Uterus (tissue), 3 donors: ENCODE measurements at regions not wholly inside any gene's neighbourhood (a gene's known extent, or its start where the extent isn't known, plus 50 kb on each side); places are given as distances from the start of the nearest gene placed in this dataset.

Experiments used
- DNase-seq, 2 donors: peaks; one replicate each; pipeline ENCODE4 v3.0.0-alpha.2; 2019 to 2020
- H3K27ac ChIP-seq, 2 donors: fragments of 200-600 bp; sonication (generic); 1 replicate in 1 of 2; 2 replicates in 1 of 2; pipeline ENCODE4 v1.5.1; 2016 to 2018
- H3K27me3 ChIP-seq, 2 donors: fragments of 200-600 bp; sonication (generic); one replicate each; pipeline ENCODE4 v1.5.1; 2018 to 2019; ENCODE audit warnings: control low read depth in 1 of 2
- H3K36me3 ChIP-seq, 2 donors: fragments of 200-600 bp; sonication (generic); one replicate each; pipeline ENCODE4 v1.5.1; 2019; ENCODE audit warnings: control low read depth in 1 of 2
- H3K4me1 ChIP-seq, 2 donors: fragments of 200-600 bp; sonication (generic); one replicate each; pipeline ENCODE4 v1.5.1; 2018 to 2019; ENCODE audit warnings: control low read depth in 1 of 2
- H3K4me3 ChIP-seq, 2 donors: fragments of 200-600 bp; sonication (generic); 1 replicate in 1 of 2; 2 replicates in 1 of 2; pipeline ENCODE4 v1.5.1; 2018 to 2019; ENCODE audit warnings: mild to moderate bottlenecking in 1 of 2
- H3K9me3 ChIP-seq, 2 donors: fragments of 200-600 bp; sonication (generic); one replicate each; pipeline ENCODE4 v1.5.1; 2019; ENCODE audit warnings: control low read depth in 1 of 2
- POLR2A ChIP-seq, 2 donors: fragments of 450-650 bp; IDR thresholded peaks; one replicate each; pipeline ENCODE4 v1.6.1; 2016; ENCODE audit warnings: antibody characterized with exemption in 2 of 2, mild to moderate bottlenecking in 1 of 2, moderate library complexity in 1 of 2
- intact Hi-C: fragments of 100-400 bp; cut with DNase I; formaldehyde crosslinking; loops from one replicate; pipeline ENCODE4 v1.15.1; 2023; ENCODE audit warnings: low total_unique reads
- TF ChIP-seq, protein P1 (sequence below), 4 experiments: fragments of 200-600 bp in 2 of 4; fragments of 450-650 bp in 2 of 4; sonication (generic) in 2 of 4; IDR thresholded peaks; one replicate each; pipeline ENCODE4 v1.5.1; 2016 to 2019; ENCODE audit warnings: antibody characterized with exemption in 4 of 4, mild to moderate bottlenecking in 2 of 4, moderate library complexity in 1 of 4
- donor health status: DM: yes; HTN: yes; CAD: no.

DNA sequence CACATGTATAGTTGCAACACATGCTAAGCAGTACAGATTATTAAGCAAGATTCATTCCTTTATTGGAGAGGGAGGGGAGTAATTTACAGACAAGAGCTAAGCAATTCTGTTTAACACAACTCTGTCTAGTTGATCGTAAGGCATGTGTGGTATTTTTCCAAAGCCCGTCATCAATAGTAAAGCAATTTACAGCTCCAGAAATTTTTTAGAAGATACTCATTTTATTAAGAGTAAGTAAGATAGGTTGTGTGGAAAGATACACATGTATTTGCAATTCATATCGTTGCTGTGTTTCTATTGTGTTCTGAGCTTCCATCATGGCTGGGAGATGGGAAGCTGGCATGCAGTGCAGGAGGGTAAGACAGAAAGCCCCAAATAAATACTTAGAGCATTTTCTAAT is 289.2 kb upstream of the TMEM161B start:
- intact Hi-C loops = no loop called here
- Histone ChIP-seq H3K4me1 (no peaks in the 10 kb centered on the region), H3K9me3 (no peaks in the 10 kb centered on the region), H3K36me3 (no peaks in the 10 kb centered on the region), H3K27me3 (no peaks in the 10 kb centered on the region), H3K4me3 (no peak overlapping the region), H3K27ac (no peak overlapping the region)
- no peak for TF ChIP-seq POLR2A (IDR thresholded peaks at IDR 0.05)
- TF ChIP-seq, protein P1, sequence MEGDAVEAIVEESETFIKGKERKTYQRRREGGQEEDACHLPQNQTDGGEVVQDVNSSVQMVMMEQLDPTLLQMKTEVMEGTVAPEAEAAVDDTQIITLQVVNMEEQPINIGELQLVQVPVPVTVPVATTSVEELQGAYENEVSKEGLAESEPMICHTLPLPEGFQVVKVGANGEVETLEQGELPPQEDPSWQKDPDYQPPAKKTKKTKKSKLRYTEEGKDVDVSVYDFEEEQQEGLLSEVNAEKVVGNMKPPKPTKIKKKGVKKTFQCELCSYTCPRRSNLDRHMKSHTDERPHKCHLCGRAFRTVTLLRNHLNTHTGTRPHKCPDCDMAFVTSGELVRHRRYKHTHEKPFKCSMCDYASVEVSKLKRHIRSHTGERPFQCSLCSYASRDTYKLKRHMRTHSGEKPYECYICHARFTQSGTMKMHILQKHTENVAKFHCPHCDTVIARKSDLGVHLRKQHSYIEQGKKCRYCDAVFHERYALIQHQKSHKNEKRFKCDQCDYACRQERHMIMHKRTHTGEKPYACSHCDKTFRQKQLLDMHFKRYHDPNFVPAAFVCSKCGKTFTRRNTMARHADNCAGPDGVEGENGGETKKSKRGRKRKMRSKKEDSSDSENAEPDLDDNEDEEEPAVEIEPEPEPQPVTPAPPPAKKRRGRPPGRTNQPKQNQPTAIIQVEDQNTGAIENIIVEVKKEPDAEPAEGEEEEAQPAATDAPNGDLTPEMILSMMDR (IDR thresholded peaks at IDR 0.05) = no peak
- DNase-seq = no peak

DNA sequence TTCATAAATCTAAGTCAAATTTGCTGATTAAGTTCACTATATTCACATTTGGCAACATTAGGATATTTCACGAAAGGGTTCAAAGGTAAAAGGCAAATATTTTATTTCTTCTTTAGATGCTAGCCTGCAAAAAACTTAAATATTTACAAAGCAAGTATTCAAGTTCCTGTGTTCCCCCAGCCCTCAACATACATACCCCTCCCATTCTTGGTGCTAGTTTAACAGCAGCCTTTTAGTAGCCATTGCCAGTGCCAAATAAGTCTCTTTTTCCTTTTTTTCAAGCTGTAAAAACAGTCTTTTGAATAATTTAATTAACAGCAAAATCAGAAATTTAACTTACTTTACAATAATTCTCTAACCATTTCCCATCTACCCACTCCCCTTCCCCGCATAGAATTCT is 288.5 kb upstream of the TMEM161B start:
- TF ChIP-seq POLR2A (IDR thresholded peaks at IDR 0.05) = no peak
- TF ChIP-seq, protein P1 (IDR thresholded peaks at IDR 0.05) = no peak
- no peak for DNase-seq
- no peaks in the 10 kb centered on the region for H3K27me3 ChIP-seq
- intact Hi-C loops = no loop called here
- H3K4me3 ChIP-seq = no peak overlapping the region
- no peaks in the 10 kb centered on the region for H3K9me3 ChIP-seq
- H3K27ac ChIP-seq = no peak overlapping the region
- H3K36me3 ChIP-seq = no peaks in the 10 kb centered on the region
- H3K4me1 ChIP-seq = no peaks in the 10 kb centered on the region

DNA sequence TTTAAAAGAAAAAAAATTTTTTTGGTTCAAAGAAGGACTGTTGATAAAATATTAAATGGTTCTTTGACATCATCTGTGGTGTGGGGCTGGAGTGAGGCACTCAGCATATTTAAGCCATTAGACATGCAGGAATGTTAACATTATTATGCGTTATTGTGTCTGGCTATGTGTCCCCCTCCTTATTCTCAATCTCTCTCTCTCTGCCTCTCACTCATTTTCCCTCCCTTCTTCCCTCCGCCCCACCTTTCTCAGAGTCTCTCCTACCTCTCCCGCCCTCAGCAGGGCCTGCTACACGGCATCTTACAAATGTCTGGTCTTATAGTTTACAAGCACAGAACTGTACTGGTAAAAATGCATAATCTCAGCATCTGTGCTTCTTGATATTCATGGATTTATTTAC is 287.8 kb upstream of the TMEM161B start:
- H3K9me3 ChIP-seq = no peaks in the 10 kb centered on the region
- H3K27me3 ChIP-seq = no peaks in the 10 kb centered on the region
- no peaks in the 10 kb centered on the region for H3K36me3 ChIP-seq
- DNase-seq = no peak
- no peak overlapping the region for H3K4me3 ChIP-seq
- H3K27ac ChIP-seq = no peak overlapping the region
- intact Hi-C loops = no loop called here
- TF ChIP-seq, protein P1 (IDR thresholded peaks at IDR 0.05) = no peak
- no peak for TF ChIP-seq POLR2A (IDR thresholded peaks at IDR 0.05)
- H3K4me1 ChIP-seq = no peaks in the 10 kb centered on the region

DNA sequence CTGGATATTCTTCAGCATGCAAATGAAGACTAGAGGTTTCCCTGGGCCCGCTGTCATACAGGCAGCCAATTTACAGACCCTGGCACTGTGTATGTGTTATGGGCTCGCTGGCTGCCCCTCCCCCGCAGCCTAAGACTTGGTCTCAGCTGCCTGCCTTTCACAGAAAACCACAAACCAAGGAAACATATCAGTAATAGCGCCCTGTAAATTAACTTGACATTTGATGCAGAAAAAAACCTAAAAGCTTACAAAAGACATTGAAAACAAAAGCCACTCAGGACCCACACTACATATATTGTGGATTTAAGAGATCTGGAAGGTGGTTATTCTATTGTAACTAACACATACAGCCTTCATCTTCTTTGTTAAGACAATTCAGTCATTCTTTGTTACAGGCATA is 287.0 kb upstream of the TMEM161B start:
- H3K9me3 ChIP-seq = no peaks in the 10 kb centered on the region
- H3K27ac ChIP-seq = no peak overlapping the region
- H3K36me3 ChIP-seq = no peaks in the 10 kb centered on the region
- H3K4me1 ChIP-seq = no peaks in the 10 kb centered on the region
- intact Hi-C loops = no loop called here
- no peak overlapping the region for H3K4me3 ChIP-seq
- no peak for DNase-seq
- H3K27me3 ChIP-seq = no peaks in the 10 kb centered on the region
- TF ChIP-seq, protein P1 (IDR thresholded peaks at IDR 0.05) = no peak
- TF ChIP-seq POLR2A (IDR thresholded peaks at IDR 0.05) = no peak

DNA sequence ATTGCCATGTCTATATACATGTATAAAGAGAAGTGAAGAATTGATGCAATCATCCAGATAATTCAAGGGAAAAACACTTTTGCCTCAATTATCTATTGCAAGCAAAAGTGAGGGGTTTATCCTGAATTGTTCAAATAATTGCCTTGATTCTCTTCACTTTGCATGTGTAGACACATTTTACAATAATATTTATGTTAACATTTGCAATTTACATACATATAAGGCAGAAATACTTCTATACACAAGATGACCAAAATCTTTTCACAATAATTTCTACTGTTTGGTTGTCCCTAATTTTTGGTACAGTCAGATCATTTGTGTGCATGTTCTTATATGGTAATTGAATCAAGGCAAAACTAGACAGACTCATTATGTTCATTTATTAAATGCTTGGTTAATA is 285.3 kb upstream of the TMEM161B start:
- H3K9me3 ChIP-seq = no peaks in the 10 kb centered on the region

More for the DNA sequence above, 285.3 kb upstream of the TMEM161B start:
- intact Hi-C loops = no loop called here
- DNase-seq = no peak
- H3K4me1 ChIP-seq = no peaks in the 10 kb centered on the region
- H3K27me3 ChIP-seq = no peaks in the 10 kb centered on the region
- no peak overlapping the region for H3K27ac ChIP-seq
- no peak overlapping the region for H3K4me3 ChIP-seq
- TF ChIP-seq, protein P1 (IDR thresholded peaks at IDR 0.05) = no peak
- no peak for TF ChIP-seq POLR2A (IDR thresholded peaks at IDR 0.05)
- H3K36me3 ChIP-seq = no peaks in the 10 kb centered on the region
